Karpas-422 (cell line): ENCODE measurements at regions not wholly inside any gene's neighbourhood (a gene's known extent, or its start where the extent isn't known, plus 50 kb on each side); places are given as distances from the start of the nearest gene placed in this dataset.

Experiments
- DNase-seq: peaks from one replicate; pipeline ENCODE4 v3.0.0-alpha.2; 2015
- H2AFZ ChIP-seq: fragments of 200-600 bp; sonication (generic); 2 replicates; pipeline ENCODE4 v1.6.1; 2014; ENCODE audit warnings: antibody characterized with exemption, low read length, mixed read lengths
- H3K27ac ChIP-seq: fragments of 200-600 bp; sonication (generic); 2 replicates; pipeline ENCODE4 v1.5.1; 2014; ENCODE audit warnings: mild to moderate bottlenecking, low read length, moderate library complexity
- H3K27me3 ChIP-seq: fragments of 200-600 bp; sonication (generic); 2 replicates; pipeline ENCODE4 v1.6.1; 2014; ENCODE audit warnings: low read length, mixed read lengths
- H3K36me3 ChIP-seq: fragments of 200-600 bp; sonication (generic); 2 replicates; pipeline ENCODE4 v1.6.1; 2014; ENCODE audit warnings: low read length, mixed read lengths; ENCODE audit not compliant: insufficient read depth
- H3K4me1 ChIP-seq: fragments of 200-600 bp; sonication (generic); 2 replicates; pipeline ENCODE4 v1.6.1; 2014; ENCODE audit warnings: mild to moderate bottlenecking, low read length, mixed read lengths
- H3K4me2 ChIP-seq: fragments of 200-600 bp; sonication (generic); 2 replicates; pipeline ENCODE4 v1.6.1; 2014; ENCODE audit warnings: low read length, low read depth, mild to moderate bottlenecking; ENCODE audit not compliant: poor library complexity, severe bottlenecking
- H3K4me3 ChIP-seq: fragments of 200-600 bp; sonication (generic); 2 replicates; pipeline ENCODE4 v1.5.1; 2014; ENCODE audit warnings: mild to moderate bottlenecking, antibody characterized with exemption, low read length, mixed read lengths
- H3K79me2 ChIP-seq: fragments of 200-600 bp; sonication (generic); 2 replicates; pipeline ENCODE4 v1.6.1; 2014; ENCODE audit warnings: mild to moderate bottlenecking, low read length, mixed read lengths
- H3K9ac ChIP-seq: fragments of 200-600 bp; sonication (generic); 2 replicates; pipeline ENCODE4 v1.6.0; 2014; ENCODE audit warnings: low read length
- H3K9me2 ChIP-seq: fragments of 200-600 bp; sonication (generic), shearing (Covaris generic); replicated peaks from 2 replicates; pipeline ENCODE4 v1.6.0; 2014; ENCODE audit warnings: mild to moderate bottlenecking, low read length, moderate library complexity; ENCODE audit not compliant: insufficient read depth
- H3K9me3 ChIP-seq: fragments of 300-700, 200-600 bp; sonication (generic); 2 replicates; pipeline ENCODE4 v1.6.1; 2014; ENCODE audit warnings: low read length, mixed read lengths
- H4K20me1 ChIP-seq: fragments of 200-600 bp; sonication (generic); 2 replicates; pipeline ENCODE4 v1.6.1; 2014; ENCODE audit warnings: mild to moderate bottlenecking, antibody characterized with exemption, low read length, low read depth; ENCODE audit not compliant: insufficient read depth

- no peak overlapping the region for H3K27ac ChIP-seq
- H3K9me2 ChIP-seq, result no peaks in the 10 kb centered on the region
- no peaks in the 10 kb centered on the region for H3K79me2 ChIP-seq
- H4K20me1 ChIP-seq, result no peaks in the 10 kb centered on the region
- no peaks in the 10 kb centered on the region for H3K27me3 ChIP-seq
- DNase-seq, result no peak
- no peak overlapping the region for H3K9ac ChIP-seq
- H3K4me1 ChIP-seq, result no peaks in the 10 kb centered on the region
- H3K36me3 ChIP-seq, result no peaks in the 10 kb centered on the region
- H3K9me3 ChIP-seq, result 0 out of 2 replicates have a peak, but pooled peaks cover under 1% of the 10 kb centered on the region
- H3K4me3 ChIP-seq, result no peak overlapping the region
- no peak overlapping the region for H3K4me2 ChIP-seq
- no peak overlapping the region for H2AFZ ChIP-seq
These were observed 250.9 kb upstream of the CFAP20DC start for GRCh38 chr3:59300733-59301132.

- no peaks in the 10 kb centered on the region for H3K4me1 ChIP-seq
These were observed 249.7 kb upstream of the CFAP20DC start for GRCh38 chr3:59299561-59299960.

GRCh38 chr3:59290358-59290757 is 240.5 kb upstream of the CFAP20DC start:
- Histone ChIP-seq H2AFZ (no peak overlapping the region), H3K9me3 (peaks cover 9% of the 10 kb centered on the region; the same call in 1 of the 2 replicates), H3K9ac (no peak overlapping the region), H4K20me1 (no peaks in the 10 kb centered on the region), H3K79me2 (no peaks in the 10 kb centered on the region), H3K27me3 (no peaks in the 10 kb centered on the region), H3K36me3 (no peaks in the 10 kb centered on the region), H3K4me1 (no peaks in the 10 kb centered on the region), H3K4me3 (no peak overlapping the region), H3K27ac (no peak overlapping the region), H3K4me2 (no peak overlapping the region), H3K9me2 (no peaks in the 10 kb centered on the region)
- no peak for DNase-seq

More at GRCh38 chr3:59299561-59299960, 249.7 kb upstream of the CFAP20DC start:
- H3K36me3 ChIP-seq, result no peaks in the 10 kb centered on the region
- H3K79me2 ChIP-seq, result no peaks in the 10 kb centered on the region
- no peak overlapping the region for H3K9ac ChIP-seq
- no peaks in the 10 kb centered on the region for H3K9me2 ChIP-seq
- DNase-seq, result no peak
- H3K4me3 ChIP-seq, result no peak overlapping the region
- H3K27me3 ChIP-seq, result no peaks in the 10 kb centered on the region
- 0 out of 2 replicates have a peak, but pooled peaks cover 3% of the 10 kb centered on the region for H3K9me3 ChIP-seq
- H4K20me1 ChIP-seq, result no peaks in the 10 kb centered on the region
- H3K27ac ChIP-seq, result no peak overlapping the region
- no peak overlapping the region for H2AFZ ChIP-seq
- no peak overlapping the region for H3K4me2 ChIP-seq

GRCh38 chr3:59289831-59290230 is 240.0 kb upstream of the CFAP20DC start:
- Histone ChIP-seq H3K79me2 (no peaks in the 10 kb centered on the region), H3K4me3 (no peak overlapping the region), H3K27ac (no peak overlapping the region), H3K9me2 (no peaks in the 10 kb centered on the region), H2AFZ (no peak overlapping the region), H3K36me3 (no peaks in the 10 kb centered on the region), H4K20me1 (no peaks in the 10 kb centered on the region), H3K4me2 (no peak overlapping the region), H3K4me1 (no peaks in the 10 kb centered on the region), H3K9ac (no peak overlapping the region), H3K27me3 (no peaks in the 10 kb centered on the region), H3K9me3 (peaks cover 9% of the 10 kb centered on the region; the same call in 1 of the 2 replicates)
- DNase-seq, result no peak

- Histone ChIP-seq H3K9ac (no peak overlapping the region), H2AFZ (no peak overlapping the region), H3K4me2 (no peak overlapping the region), H3K9me3 (peaks cover 9% of the 10 kb centered on the region; the same call in 1 of the 2 replicates), H3K9me2 (no peaks in the 10 kb centered on the region), H3K36me3 (no peaks in the 10 kb centered on the region), H3K79me2 (no peaks in the 10 kb centered on the region), H3K27ac (no peak overlapping the region), H3K4me1 (no peaks in the 10 kb centered on the region), H3K27me3 (no peaks in the 10 kb centered on the region), H3K4me3 (no peak overlapping the region), H4K20me1 (no peaks in the 10 kb centered on the region)
- no peak for DNase-seq
These were observed 239.1 kb upstream of the CFAP20DC start for GRCh38 chr3:59288951-59289350.

GRCh38 chr3:59286791-59287531 is 237.1 kb upstream of the CFAP20DC start:
- Histone ChIP-seq H4K20me1 (no peaks in the 10 kb centered on the region), H3K36me3 (no peaks in the 10 kb centered on the region), H3K9me3 (no peaks in the 10 kb centered on the region), H3K4me2 (no peak overlapping the region), H3K4me1 (no peaks in the 10 kb centered on the region), H3K9me2 (no peaks in the 10 kb centered on the region), H3K4me3 (no peak overlapping the region), H3K27ac (no peak overlapping the region), H3K27me3 (no peaks in the 10 kb centered on the region), H3K9ac (no peak overlapping the region), H2AFZ (no peak overlapping the region), H3K79me2 (no peaks in the 10 kb centered on the region)
- no peak for DNase-seq

GRCh38 chr3:59285560-59285959 is 235.7 kb upstream of the CFAP20DC start:
- Histone ChIP-seq H3K4me2 (no peak overlapping the region), H3K9ac (no peak overlapping the region), H3K27me3 (no peaks in the 10 kb centered on the region), H3K36me3 (no peaks in the 10 kb centered on the region), H3K27ac (no peak overlapping the region), H3K9me3 (no peaks in the 10 kb centered on the region), H3K79me2 (no peaks in the 10 kb centered on the region), H3K4me1 (no peaks in the 10 kb centered on the region), H4K20me1 (no peaks in the 10 kb centered on the region), H2AFZ (no peak overlapping the region), H3K4me3 (no peak overlapping the region), H3K9me2 (no peaks in the 10 kb centered on the region)
- DNase-seq, result no peak

- Histone ChIP-seq H2AFZ (no peak overlapping the region), H3K9me3 (no peaks in the 10 kb centered on the region), H3K27me3 (no peaks in the 10 kb centered on the region), H3K4me2 (no peak overlapping the region), H3K79me2 (no peaks in the 10 kb centered on the region), H3K9ac (no peak overlapping the region), H3K4me1 (no peaks in the 10 kb centered on the region), H3K9me2 (no peaks in the 10 kb centered on the region), H4K20me1 (no peaks in the 10 kb centered on the region), H3K4me3 (no peak overlapping the region), H3K27ac (no peak overlapping the region), H3K36me3 (no peaks in the 10 kb centered on the region)
- DNase-seq, result no peak
These were observed 235.1 kb upstream of the CFAP20DC start for GRCh38 chr3:59284926-59285325.
